Caki2 (cell line): ENCODE measurements at regions not wholly inside any gene's neighbourhood (a gene's known extent, or its start where the extent isn't known, plus 50 kb on each side); places are given as distances from the start of the nearest gene placed in this dataset.

Experiments used
- DNase-seq: peaks from one replicate; pipeline ENCODE4 v3.0.0-alpha.2; 2015; ENCODE audit warnings: low read depth
- in situ Hi-C: cut with HindIII; loops from 2 replicates; pipeline ENCODE4 v1.10.0; 2016; ENCODE audit warnings: low sequenced_read_pairs, low pct_unique_long_range_greater_than_20kb, mixed read lengths

DNA sequence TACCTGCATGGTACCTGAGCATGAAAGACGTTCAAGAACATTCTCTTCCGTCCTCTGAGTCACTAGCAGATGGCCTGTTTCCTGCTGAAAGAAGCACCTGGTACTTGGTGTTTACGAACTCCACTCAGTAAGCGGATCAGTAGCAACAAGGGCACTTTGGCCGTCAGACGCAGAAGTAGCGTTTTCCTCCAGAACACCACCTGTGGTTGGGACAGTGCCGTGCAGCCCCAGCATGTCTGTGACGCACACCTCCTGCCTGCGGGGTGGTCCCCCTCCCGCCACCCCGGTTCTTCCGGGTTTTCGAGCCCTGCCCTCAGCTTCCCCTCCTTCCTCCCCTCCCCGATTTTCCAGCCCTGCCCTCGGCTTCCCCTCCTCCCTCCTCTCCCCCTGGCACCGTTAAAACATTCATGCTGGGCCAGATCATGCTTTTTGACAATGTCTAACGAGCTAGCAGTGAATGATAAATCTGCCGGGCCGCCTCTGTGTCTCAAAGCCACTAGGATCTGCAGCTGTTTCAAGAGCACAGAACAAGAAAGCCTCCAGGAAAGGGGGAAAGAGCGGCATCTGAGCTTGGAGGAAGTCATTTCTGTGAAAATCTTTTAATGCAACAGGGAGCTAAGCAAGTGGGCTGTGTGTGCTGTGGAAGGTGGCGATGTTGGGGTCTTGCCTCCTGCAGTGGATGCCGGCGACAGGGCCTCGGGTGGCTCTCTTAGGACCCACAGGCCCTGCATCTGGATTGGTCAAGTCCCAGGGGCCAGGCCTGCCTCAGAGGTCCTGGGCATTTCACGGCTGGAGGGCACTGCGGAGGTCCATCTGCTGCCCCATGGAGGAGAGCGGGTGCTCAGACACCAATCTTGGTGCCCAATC is 207.9 kb downstream of the ERMARD start:
- in situ Hi-C loops = no loop called here
- no peak for DNase-seq

DNA sequence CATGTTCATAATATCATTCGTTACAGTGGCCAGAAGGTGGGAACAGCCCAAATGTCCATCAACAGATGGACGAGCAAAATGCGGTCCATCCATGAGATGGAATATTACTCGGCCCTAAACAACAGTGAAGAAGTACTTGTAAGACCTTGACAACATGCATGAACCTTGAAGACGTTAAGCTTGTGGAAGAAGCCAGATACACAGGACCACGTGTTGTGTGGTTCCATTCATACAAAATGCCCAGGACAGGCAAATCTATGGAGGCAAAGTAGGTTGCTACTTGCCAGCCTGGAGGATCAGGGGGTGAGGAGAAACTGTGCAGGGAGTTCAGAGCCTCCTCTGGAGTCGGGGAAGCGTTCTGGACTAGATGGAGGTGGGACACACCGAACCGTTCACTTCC is 207.1 kb downstream of the ERMARD start:
- no peak for DNase-seq
- in situ Hi-C loops = no loop called here

DNA sequence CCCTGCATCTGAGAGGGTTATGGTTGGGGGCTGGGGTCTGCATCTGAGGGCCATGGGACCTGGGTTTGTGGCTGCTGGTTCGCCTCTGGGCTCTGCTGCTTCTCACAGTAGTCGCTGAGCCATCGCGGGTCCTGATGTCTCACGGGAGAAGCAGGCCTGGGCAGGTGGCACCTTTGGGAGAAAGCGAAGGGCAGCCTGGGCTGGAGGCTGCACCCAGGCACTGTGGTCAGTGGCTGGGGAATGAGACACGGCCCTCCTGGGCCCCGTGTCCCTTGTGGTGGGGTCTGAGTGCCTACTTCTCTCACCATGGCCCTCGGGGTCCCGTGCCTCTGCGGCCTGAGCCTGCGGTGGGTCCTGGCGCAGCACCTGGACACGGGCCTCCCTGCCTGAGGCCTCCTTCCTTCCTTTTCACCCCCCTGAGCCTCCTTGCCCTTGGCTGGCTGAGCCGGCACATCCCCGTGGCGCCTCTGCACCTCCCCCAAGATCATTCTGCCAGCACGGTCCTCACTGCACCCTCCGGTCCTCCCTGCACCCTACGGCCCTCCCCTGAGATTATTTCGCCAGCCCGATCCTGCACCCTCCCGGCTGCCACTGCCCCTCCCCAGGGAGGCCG is 206.0 kb downstream of the ERMARD start:
- no peak for DNase-seq
- in situ Hi-C loops = no loop called here

DNA sequence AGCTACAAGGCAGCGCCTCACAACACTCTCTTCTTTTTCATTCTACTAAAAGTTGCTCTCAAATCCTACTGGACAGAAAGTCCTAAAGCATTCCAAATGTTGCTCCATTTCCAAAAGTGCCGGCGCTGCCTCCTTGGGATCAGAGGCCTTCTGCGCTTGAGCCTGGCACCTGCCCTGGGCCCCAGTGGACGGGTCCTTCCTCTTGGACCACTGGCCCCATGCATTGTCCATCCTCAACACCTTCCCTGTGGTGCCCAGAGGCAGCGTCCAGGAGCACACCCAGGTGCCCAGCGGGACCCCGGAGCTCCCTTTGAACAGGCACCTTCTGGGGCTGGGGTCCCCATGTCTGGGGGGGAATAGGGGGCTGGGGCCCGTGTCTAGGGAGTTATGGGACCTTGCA is 205.2 kb downstream of the ERMARD start:
- in situ Hi-C loops = no loop called here

DNA sequence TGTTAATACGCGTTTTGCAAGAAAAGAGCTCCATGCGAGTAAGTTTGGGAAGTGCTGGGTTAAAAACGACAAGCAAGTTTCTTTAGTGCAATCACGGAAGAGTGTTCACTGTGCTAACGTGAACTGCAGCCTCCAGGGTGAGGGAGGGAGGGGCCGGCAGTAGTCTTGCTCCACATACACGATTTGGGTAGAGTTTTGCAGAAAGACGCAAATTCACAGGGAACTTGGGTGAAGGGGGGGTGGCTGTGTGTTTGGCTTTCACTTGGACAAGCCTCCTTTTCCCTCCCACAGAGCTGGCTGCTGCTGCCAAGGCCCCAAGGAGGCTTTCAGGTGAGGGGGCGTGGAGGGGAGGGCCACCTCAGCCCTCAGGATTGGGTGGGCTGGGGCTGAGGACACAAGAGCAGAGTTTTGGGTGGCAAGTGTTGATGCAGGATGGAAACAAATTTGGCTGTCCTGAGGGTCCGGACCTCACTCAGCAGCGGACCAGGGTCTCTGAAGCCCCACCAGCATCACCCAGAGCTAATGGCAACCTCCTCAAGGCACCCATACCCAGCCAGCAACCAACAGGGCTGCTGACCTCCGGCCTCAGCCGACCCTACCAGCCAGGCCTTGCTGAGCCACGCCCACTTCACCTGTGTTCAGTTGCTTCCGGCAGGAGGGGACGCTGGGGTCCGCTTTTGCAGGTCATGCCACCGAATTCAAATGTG is 204.5 kb downstream of the ERMARD start:
- no peak for DNase-seq
- in situ Hi-C loops = no loop called here

More for the DNA sequence above, 205.2 kb downstream of the ERMARD start:
- no peak for DNase-seq

DNA sequence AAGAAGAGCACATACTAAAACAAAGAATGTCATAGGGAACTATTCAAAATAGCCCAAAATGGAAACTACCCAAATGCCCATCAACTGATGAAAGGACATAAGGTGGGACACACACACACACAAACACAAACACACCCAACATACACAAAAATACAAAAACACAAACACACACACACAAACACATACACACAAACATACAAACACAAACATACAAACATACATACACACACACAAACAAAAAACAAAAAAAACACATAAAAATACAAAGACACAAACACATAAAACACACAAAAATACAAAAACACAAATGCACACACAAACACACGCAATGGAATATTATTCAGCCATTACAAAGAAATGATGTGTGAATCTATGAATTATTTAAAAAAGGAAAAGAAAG is 203.6 kb downstream of the ERMARD start:
- no peak for DNase-seq
- in situ Hi-C loops = no loop called here

DNA sequence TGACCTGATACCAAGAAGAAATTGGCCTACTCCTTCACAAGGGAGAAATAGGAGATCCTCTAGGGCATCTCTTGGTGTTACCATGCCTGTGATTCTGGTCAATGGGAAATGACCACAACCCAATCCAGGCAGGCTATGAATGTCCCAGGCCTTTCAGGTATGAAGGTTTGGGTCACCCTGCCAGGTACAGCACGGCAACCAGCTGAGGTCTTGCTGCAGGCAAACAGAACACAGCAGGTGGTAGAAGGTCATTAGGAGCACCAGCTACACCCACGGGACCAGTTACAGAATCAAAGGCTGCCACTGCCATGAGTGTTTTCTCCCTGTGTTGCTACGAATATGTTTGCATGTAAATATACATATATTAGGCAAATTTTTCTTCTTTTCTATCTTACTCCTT is 202.3 kb downstream of the ERMARD start:
- no peak for DNase-seq
- in situ Hi-C loops = no loop called here

DNA sequence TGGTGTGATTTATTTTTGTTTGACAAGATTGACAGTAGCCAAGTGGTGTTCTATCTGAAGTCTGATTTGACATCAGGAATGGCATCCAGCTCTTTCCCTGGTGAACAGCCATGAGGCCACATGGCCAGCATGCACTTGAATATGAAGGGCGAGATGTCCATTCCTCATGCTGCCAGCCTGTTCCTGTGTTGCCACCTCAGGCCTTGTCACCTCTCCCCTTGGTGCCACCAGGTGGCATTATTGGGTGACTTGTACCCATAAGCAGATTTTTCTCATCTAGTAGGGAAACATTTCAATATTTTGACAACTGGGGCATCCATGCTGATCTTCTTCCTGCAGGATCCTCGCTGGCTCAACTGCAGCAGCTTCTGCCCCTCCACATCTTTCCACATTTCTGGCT is 199.1 kb downstream of the ERMARD start:
- in situ Hi-C loops = no loop called here
- DNase-seq = no peak

DNA sequence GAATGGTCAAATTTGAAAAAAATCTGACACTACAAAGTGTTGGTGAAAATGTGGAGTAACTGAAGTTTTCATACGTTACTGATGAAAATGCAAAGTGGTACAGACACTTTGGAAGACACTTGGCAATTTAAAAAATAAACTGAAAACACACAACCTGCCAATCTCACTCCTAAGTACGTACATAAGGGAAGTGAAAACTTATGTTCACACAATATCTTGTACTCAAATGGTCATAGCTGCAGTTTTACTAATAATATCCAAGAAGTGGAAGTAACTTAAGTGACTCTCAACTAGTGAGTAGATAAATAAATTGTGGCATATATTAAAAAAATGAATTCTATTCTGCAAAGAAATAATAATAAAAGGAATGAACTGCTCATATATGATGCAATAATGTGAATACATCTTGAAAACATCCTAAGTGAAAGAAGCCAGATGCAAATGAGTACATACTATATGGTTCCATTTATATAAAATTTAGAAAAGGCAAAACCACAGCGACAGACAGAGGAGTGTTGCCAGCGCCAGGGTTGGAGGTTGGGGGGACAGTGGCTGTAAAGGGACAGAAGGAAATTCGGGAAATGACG is 198.2 kb downstream of the ERMARD start:
- no peak for DNase-seq
- in situ Hi-C loops = no loop called here

DNA sequence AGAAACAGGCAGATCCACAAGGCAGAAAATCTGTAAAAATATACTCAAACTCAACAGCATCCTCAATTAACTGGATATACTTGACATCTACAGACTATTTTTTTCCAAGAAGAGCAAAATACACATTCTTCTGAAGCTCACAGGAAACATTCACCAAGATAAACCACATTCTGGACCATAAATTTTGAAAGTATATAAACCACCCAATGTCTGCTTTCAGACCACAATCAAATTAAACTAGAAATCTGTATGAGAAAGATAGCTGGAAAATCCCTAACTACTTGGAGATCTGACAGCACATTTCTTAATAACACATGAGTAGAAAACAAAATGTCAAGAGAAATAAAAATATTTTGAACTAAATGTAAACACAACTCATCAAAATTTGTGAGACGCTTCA is 195.5 kb downstream of the ERMARD start:
- in situ Hi-C loops = no loop called here
- DNase-seq = no peak

DNA sequence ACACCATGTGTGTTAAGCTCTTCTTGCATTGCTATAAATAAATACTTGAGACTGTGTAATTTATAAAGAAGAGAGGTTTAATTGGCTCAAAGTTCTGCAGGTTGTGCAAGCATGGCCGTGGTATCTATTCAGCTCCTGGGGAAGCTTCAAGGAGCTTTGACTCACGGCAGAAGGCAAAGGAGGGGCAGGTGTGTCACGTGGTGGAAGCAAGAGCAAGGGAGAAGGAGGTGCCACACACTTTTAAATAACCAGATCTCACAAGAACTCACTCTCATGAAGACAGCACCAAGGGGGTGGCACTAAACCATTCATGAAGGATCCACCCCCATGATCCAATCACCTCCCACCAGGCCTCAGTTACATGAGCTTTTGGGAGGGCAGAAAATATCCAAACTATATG is 193.7 kb downstream of the ERMARD start:
- in situ Hi-C loops = no loop called here
- no peak for DNase-seq

DNA sequence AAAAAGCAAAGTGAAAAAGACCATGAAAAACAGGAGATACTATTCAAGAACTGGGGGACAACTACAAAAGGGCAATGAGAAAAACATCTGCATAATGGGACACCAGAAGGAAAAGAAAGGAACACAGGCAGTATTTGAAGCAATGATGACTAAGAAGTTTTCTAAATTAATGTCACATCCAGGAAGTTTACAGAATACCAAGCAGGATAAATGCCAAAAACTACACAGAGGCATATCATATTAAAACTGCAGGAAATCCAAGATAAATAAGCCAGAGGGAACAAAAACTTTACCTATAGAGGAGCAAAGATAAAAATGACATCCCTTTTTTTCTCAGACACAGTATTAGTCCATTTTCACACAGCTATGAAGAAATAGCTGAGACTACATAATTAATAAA is 193.0 kb downstream of the ERMARD start:
- no peak for DNase-seq
- in situ Hi-C loops = no loop called here

DNA sequence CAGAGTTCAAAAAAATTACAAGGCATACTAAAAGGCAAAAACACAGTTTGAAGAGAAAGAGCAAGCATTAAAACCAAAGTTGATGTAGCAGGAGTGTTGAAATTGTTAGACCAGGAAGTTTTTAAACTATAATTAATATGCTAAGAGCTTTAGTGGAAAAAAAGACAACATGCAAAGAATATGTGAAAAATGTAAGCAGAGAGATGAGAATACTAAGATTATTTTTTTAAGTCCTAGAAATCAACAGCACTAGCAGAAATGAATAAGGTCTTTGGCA is 192.6 kb downstream of the ERMARD start:
- DNase-seq = no peak
- in situ Hi-C loops = no loop called here

DNA sequence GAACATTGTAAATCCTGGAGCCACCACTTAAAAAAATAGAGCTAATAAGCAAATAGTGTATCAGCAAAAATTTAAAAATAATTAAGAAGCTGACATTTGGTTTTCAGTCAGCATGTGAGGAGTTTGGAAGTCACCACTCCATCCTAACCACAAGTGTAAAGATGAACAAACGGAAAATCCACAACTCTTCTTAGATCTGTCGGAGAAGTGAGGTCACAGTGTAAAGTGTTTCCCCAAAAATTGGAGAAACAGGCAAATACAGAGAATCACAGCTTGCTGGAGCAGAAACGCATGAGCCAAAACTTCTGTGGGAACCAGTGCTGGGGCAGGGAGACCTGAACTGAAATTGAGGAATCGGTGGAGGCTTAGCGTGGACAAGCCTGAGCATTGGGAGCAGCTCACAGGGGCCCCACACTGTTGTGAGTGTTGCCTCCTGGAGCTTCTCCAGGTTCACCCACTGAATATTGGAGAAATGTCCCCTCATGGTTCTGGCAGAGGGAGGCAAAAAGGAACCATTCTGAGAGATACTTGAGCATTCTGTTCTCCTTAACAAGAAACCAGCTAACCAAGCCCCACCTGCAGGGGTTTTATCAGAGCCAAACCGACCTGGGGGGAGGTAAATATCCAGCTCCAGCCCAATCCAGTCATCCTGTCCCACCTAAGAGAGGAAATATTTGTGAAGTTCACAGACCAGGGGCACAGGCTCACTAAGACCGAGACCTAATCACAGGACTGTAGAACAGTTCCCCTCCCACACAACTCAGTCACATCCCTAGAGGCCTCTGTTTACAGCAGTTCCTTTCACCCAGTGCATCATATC is 192.0 kb downstream of the ERMARD start:
- in situ Hi-C loops = no loop called here

DNA sequence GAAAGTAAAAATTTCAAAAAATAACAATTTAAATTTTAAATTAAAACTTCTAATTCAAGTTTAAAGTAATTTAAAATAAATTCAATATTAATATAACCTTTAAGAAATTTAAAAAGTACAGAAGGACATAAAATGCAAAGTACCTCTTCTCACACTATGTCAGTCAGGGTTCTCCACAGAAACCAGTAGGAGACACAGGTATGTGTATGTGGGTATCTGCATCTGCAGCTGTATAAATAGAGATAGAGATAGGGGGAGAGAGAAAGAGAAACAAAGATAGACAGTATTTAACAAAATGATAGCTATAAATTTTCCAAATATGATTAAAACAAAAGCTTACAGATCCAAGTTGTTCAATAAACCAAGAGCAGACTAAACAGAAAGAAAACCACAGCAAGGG is 190.8 kb downstream of the ERMARD start:
- in situ Hi-C loops = no loop called here
- no peak for DNase-seq

More for the DNA sequence above, 192.0 kb downstream of the ERMARD start:
- DNase-seq = no peak

DNA sequence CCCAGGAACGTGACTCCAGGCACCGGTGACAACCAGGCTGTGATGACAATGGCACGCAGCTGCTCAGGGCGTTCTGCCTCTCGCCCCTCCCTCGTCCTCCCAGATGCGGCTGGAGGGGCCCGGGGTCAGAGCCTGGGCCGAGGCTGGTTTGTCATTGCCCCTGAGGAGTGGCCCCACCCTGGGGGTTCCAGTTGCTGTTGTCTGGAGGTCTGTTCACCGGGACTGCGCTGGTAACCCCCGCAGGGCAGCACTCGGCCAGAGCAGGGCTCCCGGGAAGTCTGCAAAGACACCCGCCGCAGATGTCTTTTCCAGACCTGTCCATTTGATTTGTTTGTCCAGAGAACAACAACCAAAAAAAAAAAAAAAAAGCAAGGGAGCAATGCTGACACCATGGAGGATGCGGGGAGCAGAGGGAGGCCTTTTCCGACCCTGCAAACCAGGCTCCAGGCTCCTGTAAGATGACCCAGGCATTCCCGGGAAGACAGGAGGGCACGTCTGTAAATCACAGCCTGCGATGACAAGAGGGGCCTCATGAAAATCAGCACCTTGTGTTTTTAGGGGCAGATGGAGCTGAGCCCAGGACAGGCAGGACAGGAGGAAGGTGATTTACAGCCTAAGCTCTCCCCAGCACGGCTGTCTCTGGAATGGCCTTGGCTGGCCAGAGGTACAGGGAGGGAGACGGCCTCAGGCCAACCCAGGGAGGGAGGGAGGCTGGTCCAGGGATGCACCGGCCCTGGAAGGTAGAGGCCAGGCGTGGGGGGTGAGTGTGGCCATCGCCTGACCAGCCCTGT is 189.3 kb downstream of the ERMARD start:
- in situ Hi-C loops = no loop called here
- no peak for DNase-seq

DNA sequence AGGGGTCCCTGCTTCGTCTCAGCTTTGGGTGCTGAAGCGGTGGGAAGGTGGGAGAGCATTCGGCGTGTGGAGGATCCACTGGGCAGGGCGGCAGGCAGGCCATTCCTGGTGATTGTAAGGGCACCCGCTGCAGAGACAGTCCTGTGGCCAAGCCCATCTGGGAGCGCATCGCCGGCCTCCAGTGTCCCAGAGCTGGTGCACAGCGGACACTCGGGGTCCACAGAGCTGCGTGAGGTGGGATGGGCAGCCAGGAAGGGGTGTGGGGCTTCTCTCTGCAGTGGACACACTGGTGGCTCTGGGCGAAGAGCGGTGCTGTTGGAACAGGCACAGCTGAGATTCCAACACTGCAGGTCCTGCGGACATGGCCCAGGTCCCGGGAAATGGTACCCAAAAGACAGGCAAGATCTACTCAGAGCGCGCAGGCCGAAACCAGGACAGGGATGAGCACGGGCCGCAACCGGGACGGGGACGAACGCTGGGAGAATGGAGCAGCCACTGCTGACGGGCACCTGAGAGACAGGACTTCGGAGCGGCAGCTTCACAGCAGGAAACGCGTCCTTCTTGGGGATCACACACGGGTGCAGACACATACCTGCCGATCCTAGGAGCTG is 188.2 kb downstream of the ERMARD start:
- no peak for DNase-seq
- in situ Hi-C loops = no loop called here
